Naive thymus-derived CD4-positive, alpha-beta T cell (primary cell): ENCODE measurements at regions not wholly inside any gene's neighbourhood (a gene's known extent, or its start where the extent isn't known, plus 50 kb on each side); places are given as distances from the start of the nearest gene placed in this dataset.

ENCODE experiments used
- ATAC-seq: fragments of 150-1000 bp; cut with Tn5 transposase; 2 replicates; pipeline ENCODE4 v1.10.0; 2021; ENCODE audit warnings: mild to moderate bottlenecking, moderate library complexity
- CTCF ChIA-PET: fragments of 350-600 bp; sonication (Branson Sonifier 250); formaldehyde crosslinking; loops from one replicate; lab custom pipeline; 2021; ENCODE audit warnings: antibody characterized with exemption; lab: Charles Lee
- POLR2A ChIA-PET: fragments of 350-600 bp; sonication (Branson Sonifier 250); formaldehyde crosslinking; loops from one replicate; lab custom pipeline; 2021; ENCODE audit warnings: antibody characterized with exemption, inconsistent platforms; lab: Charles Lee
- DNase-seq, 9 donors: peaks; one replicate each; pipeline versions ENCODE4 v3.0.0 to v3.0.0-alpha.2; 2020 to 2022; ENCODE audit warnings: mixed read lengths in 1 of 9
- H3K27ac ChIP-seq: one replicate; pipeline ENCODE4 v1.7.0; 2013; ENCODE audit warnings: mild to moderate bottlenecking, low read depth, low read length, moderate library complexity
- H3K27me3 ChIP-seq, 2 donors: one replicate each; pipeline ENCODE4 v1.7.0; 2013; ENCODE audit warnings: low read length in 2 of 2, mild to moderate bottlenecking in 2 of 2, moderate library complexity in 2 of 2; ENCODE audit not compliant: control insufficient read depth in 2 of 2, insufficient read depth in 2 of 2
- H3K36me3 ChIP-seq, 3 experiments: 1 replicate in 2 of 3; 2 replicates in 1 of 3; pipeline ENCODE4 v1.7.0; 2013; ENCODE audit warnings: low read length in 3 of 3, mild to moderate bottlenecking in 3 of 3, moderate library complexity in 1 of 3; ENCODE audit not compliant: insufficient read depth in 3 of 3, control insufficient read depth in 2 of 3
- H3K4me1 ChIP-seq, 2 donors: one replicate each; pipeline ENCODE4 v1.7.0; 2013; ENCODE audit warnings: low read length in 2 of 2, mild to moderate bottlenecking in 2 of 2, moderate library complexity in 1 of 2; ENCODE audit not compliant: control insufficient read depth in 2 of 2, insufficient read depth in 2 of 2
- H3K4me3 ChIP-seq: 2 replicates; pipeline ENCODE4 v1.7.0; 2013; ENCODE audit warnings: mild to moderate bottlenecking, low read length
- H3K9me3 ChIP-seq, 3 experiments: 1 replicate in 2 of 3; 2 replicates in 1 of 3; pipeline ENCODE4 v1.7.0; 2013; ENCODE audit warnings: low read length in 3 of 3; ENCODE audit not compliant: control insufficient read depth in 2 of 3
- H3K27ac Mint-ChIP-seq, 9 donors: one replicate each; pipeline ENCODE4 v1.8.0; 2020 to 2022; ENCODE audit warnings: mixed read lengths in 9 of 9, mild to moderate bottlenecking in 8 of 9, moderate library complexity in 5 of 9, inconsistent platforms in 2 of 9
- H3K27me3 Mint-ChIP-seq, 5 donors: one replicate each; pipeline ENCODE4 v1.8.0; 2021 to 2022; ENCODE audit warnings: mixed read lengths in 5 of 5, mild to moderate bottlenecking in 1 of 5
- H3K36me3 Mint-ChIP-seq, 5 donors: one replicate each; pipeline ENCODE4 v1.8.0; 2020 to 2022; ENCODE audit warnings: mixed read lengths in 5 of 5, mild to moderate bottlenecking in 3 of 5, inconsistent platforms in 1 of 5
- H3K4me1 Mint-ChIP-seq, 7 donors: one replicate each; pipeline ENCODE4 v1.8.0; 2020 to 2022; ENCODE audit warnings: mixed read lengths in 7 of 7, mild to moderate bottlenecking in 3 of 7, inconsistent platforms in 1 of 7
- H3K4me3 Mint-ChIP-seq, 10 donors: one replicate each; pipeline ENCODE4 v1.8.0; 2020 to 2022; ENCODE audit warnings: mild to moderate bottlenecking in 10 of 10, mixed read lengths in 10 of 10, moderate library complexity in 6 of 10, inconsistent platforms in 2 of 10
- H3K9me3 Mint-ChIP-seq, 11 donors: one replicate each; pipeline ENCODE4 v1.8.0; 2020 to 2022; ENCODE audit warnings: mixed read lengths in 11 of 11, mild to moderate bottlenecking in 4 of 11, inconsistent platforms in 1 of 11, moderate library complexity in 1 of 11
- intact Hi-C, 2 donors: fragments of 100-400 bp; cut with micrococcal nuclease; formaldehyde crosslinking; loops; one replicate each; pipeline ENCODE4 v1.15.1; 2023

GRCh38 chr7:55657654-55658053, 85.4 kb upstream of the VOPP1 start:
- Mint-ChIP-seq H3K27ac (no peak overlapping the region), H3K4me1 (no peaks in the 10 kb centered on the region), H3K4me3 (no peak overlapping the region), H3K36me3 (no peaks in the 10 kb centered on the region), H3K9me3 (no peaks in the 10 kb centered on the region), H3K27me3 (peaks cover 0 to 18% (median under 1%) of the 10 kb centered on the region in 5 donors)
- POLR2A ChIA-PET, result no interaction called here
- Histone ChIP-seq H3K4me1 (no peaks in the 10 kb centered on the region), H3K36me3 (no peaks in the 10 kb centered on the region), H3K27me3 (no peaks in the 10 kb centered on the region), H3K9me3 (no peaks in the 10 kb centered on the region), H3K27ac (no peak overlapping the region), H3K4me3 (no peak overlapping the region)
- no peak for DNase-seq
- CTCF ChIA-PET, result interaction anchor here (1.1 kb wide), 1 partner anchor 16 kb away, joined by 3 read pairs; no protein-coding TSS in a partner anchor
- no peak for ATAC-seq
- intact Hi-C loops, result no loop called here

- H3K36me3 ChIP-seq, result no peaks in the 10 kb centered on the region
- H3K27me3 ChIP-seq, result no peaks in the 10 kb centered on the region
- ATAC-seq (no peak), DNase-seq (no peak)
- H3K27ac ChIP-seq, result no peak overlapping the region
- Mint-ChIP-seq H3K9me3 (no peaks in the 10 kb centered on the region), H3K27me3 (peaks cover 0 to 28% (median 6%) of the 10 kb centered on the region in 5 donors), H3K4me3 (no peak overlapping the region), H3K36me3 (no peaks in the 10 kb centered on the region), H3K27ac (no peak overlapping the region), H3K4me1 (no peaks in the 10 kb centered on the region)
- CTCF ChIA-PET, result no interaction called here
- no peak overlapping the region for H3K4me3 ChIP-seq
- no peaks in the 10 kb centered on the region for H3K4me1 ChIP-seq
- H3K9me3 ChIP-seq, result no peaks in the 10 kb centered on the region
- intact Hi-C loops, result no loop called here
- POLR2A ChIA-PET, result no interaction called here
These were observed 78.8 kb upstream of the VOPP1 start for GRCh38 chr7:55651057-55651456.

GRCh38 chr7:55649238-55649637, 76.9 kb upstream of the VOPP1 start:
- CTCF ChIA-PET, result no interaction called here
- Mint-ChIP-seq H3K27ac (no peak overlapping the region), H3K9me3 (no peaks in the 10 kb centered on the region), H3K27me3 (peaks cover 0 to 17% (median 6%) of the 10 kb centered on the region in 5 donors), H3K4me1 (no peaks in the 10 kb centered on the region), H3K4me3 (no peak overlapping the region), H3K36me3 (no peaks in the 10 kb centered on the region)
- intact Hi-C loops, result loop anchor here in 1 of 2 donors (10.0 kb wide), 1 partner anchor 236 kb away; the partner anchor contains the start of gene ZNF713
- H3K27me3 ChIP-seq, result no peaks in the 10 kb centered on the region
- H3K36me3 ChIP-seq, result no peaks in the 10 kb centered on the region
- no peak overlapping the region for H3K4me3 ChIP-seq
- DNase-seq, result no peak
- ATAC-seq, result no peak
- no peak overlapping the region for H3K27ac ChIP-seq
- H3K4me1 ChIP-seq, result no peaks in the 10 kb centered on the region
- POLR2A ChIA-PET, result no interaction called here
- H3K9me3 ChIP-seq, result no peaks in the 10 kb centered on the region

- Mint-ChIP-seq H3K27ac (no peak overlapping the region), H3K4me1 (peaks cover 7 to 15% (median 12%) of the 10 kb centered on the region in 7 donors), H3K36me3 (no peaks in the 10 kb centered on the region), H3K27me3 (peaks cover 0 to 9% (median 4%) of the 10 kb centered on the region in 5 donors), H3K9me3 (peaks cover 0 to 10% (median 0%) of the 10 kb centered on the region in 11 donors), H3K4me3 (no peak overlapping the region)
- ATAC-seq, result no peak
- Histone ChIP-seq H3K27ac (no peak overlapping the region), H3K9me3 (peaks cover 0 to 4% (median 0%) of the 10 kb centered on the region in 3 experiments), H3K36me3 (no peaks in the 10 kb centered on the region), H3K4me1 (peaks cover 6 to 7% of the 10 kb centered on the region in 2 donors), H3K27me3 (no peaks in the 10 kb centered on the region), H3K4me3 (no peak overlapping the region)
- intact Hi-C loops, result loop anchor here (5.0 to 10.0 kb wide), 2 partner anchors 240 to 363 kb away; partner anchors contain the start of gene ZNF713 (in 1 of the 2)
- no peak for DNase-seq
- CTCF ChIA-PET, result interaction anchor here (0.6 kb wide), 2 partner anchors 14 to 429 kb away, joined by 5 to 6 read pairs; no protein-coding TSS in a partner anchor
- POLR2A ChIA-PET, result no interaction called here
These were observed 72.3 kb upstream of the VOPP1 start for GRCh38 chr7:55644567-55644966.

GRCh38 chr7:55642266-55642665, 70.0 kb upstream of the VOPP1 start:
- no peak overlapping the region for H3K4me3 ChIP-seq
- intact Hi-C loops, result loop anchor here (5.0 to 10.0 kb wide), 2 partner anchors 243 to 365 kb away; partner anchors contain the start of gene ZNF713 (in 1 of the 2)
- H3K4me1 ChIP-seq, result peaks cover 6 to 7% of the 10 kb centered on the region in 2 donors
- Mint-ChIP-seq H3K9me3 (peaks cover 0 to 13% (median 0%) of the 10 kb centered on the region in 11 donors), H3K36me3 (no peaks in the 10 kb centered on the region), H3K27me3 (peaks cover 0 to 9% (median 5%) of the 10 kb centered on the region in 5 donors), H3K4me1 (peaks cover 7 to 15% (median 12%) of the 10 kb centered on the region in 7 donors), H3K27ac (no peak overlapping the region), H3K4me3 (no peak overlapping the region)
- H3K27ac ChIP-seq, result no peak overlapping the region
- CTCF ChIA-PET, result interaction anchor here (1.0 to 2.1 kb wide), 4 partner anchors 10 to 431 kb away, joined by 3 to 10 read pairs (median 4); no protein-coding TSS in a partner anchor
- no peaks in the 10 kb centered on the region for H3K27me3 ChIP-seq
- peaks cover 0 to 5% (median 0%) of the 10 kb centered on the region in 3 experiments for H3K9me3 ChIP-seq
- no peaks in the 10 kb centered on the region for H3K36me3 ChIP-seq
- ATAC-seq, result no peak
- POLR2A ChIA-PET, result no interaction called here
- DNase-seq, result no peak

GRCh38 chr7:55641811-55642210, 69.5 kb upstream of the VOPP1 start:
- Mint-ChIP-seq H3K4me3 (peak overlapping the region in 8 of 10 donors; percentile 4 to 59 (median 30)), H3K27me3 (peaks cover 0 to 9% (median 5%) of the 10 kb centered on the region in 5 donors), H3K4me1 (peaks cover 7 to 15% (median 12%) of the 10 kb centered on the region in 7 donors), H3K36me3 (no peaks in the 10 kb centered on the region), H3K9me3 (peaks cover 0 to 13% (median 0%) of the 10 kb centered on the region in 11 donors), H3K27ac (peak overlapping the region in 5 of 9 donors; percentile 21 to 72 (median 48))
- ATAC-seq (peak; percentile 31), DNase-seq (peak in 5 of 9 donors; percentile 14 to 39 (median 30))
- H3K36me3 ChIP-seq, result no peaks in the 10 kb centered on the region
- H3K9me3 ChIP-seq, result peaks cover 0 to 5% (median 0%) of the 10 kb centered on the region in 3 experiments
- CTCF ChIA-PET, result interaction anchor here (0.7 to 2.1 kb wide), 9 partner anchors 11 to 436 kb away, joined by 3 to 10 read pairs (median 4); no protein-coding TSS in a partner anchor
- H3K4me1 ChIP-seq, result peaks cover 6 to 7% of the 10 kb centered on the region in 2 donors
- H3K27ac ChIP-seq, result no peak overlapping the region
- H3K27me3 ChIP-seq, result peaks cover 0 to 3% of the 10 kb centered on the region in 2 donors
- H3K4me3 ChIP-seq, result no peak overlapping the region
- POLR2A ChIA-PET, result interaction anchor here (0.6 to 1.4 kb wide), 2 partner anchors 433 to 1073 kb away, joined by 4 read pairs; no protein-coding TSS in a partner anchor
- intact Hi-C loops, result loop anchor here (1.0 to 10.0 kb wide), 7 partner anchors 81 to 432 kb away; partner anchors contain the start of genes NIPSNAP2 (in 2 of the 2) and ZNF713 (in 2 of the 2)
